Fibroblast of skin of left biceps (primary cell): ENCODE measurements at regions not wholly inside any gene's neighbourhood (a gene's known extent, or its start where the extent isn't known, plus 50 kb on each side); places are given as distances from the start of the nearest gene placed in this dataset.
"Not testable (repeated sequence)": the region's sequence is repeated elsewhere in the genome, so short reads cannot be mapped to it uniquely, and the experiment has no call there.

Experiments used
- DNase-seq, 2 experiments: peaks; one replicate each; pipeline ENCODE4 v3.0.0-alpha.2; 2013; ENCODE audit warnings: low read depth in 2 of 2

GRCh38 chr18:22043837-22044236 lies 125.6 kb upstream of the GATA6 start:
- no peak for DNase-seq

- no peak for DNase-seq
Measured at GRCh38 chr18:22044474-22045220, 124.7 kb upstream of the GATA6 start.

GRCh38 chr18:22045221-22045918 lies 124.0 kb upstream of the GATA6 start:
- DNase-seq: no peak

- no peak for DNase-seq
Measured at GRCh38 chr18:22046473-22046872, 122.9 kb upstream of the GATA6 start.

GRCh38 chr18:22047485-22047884 lies 121.9 kb upstream of the GATA6 start:
- DNase-seq: no peak

- no peak for DNase-seq
Measured at GRCh38 chr18:22048221-22048620, 121.2 kb upstream of the GATA6 start.

- no peak for DNase-seq
Measured at GRCh38 chr18:22048932-22049615, 120.3 kb upstream of the GATA6 start.

GRCh38 chr18:22052405-22053105 lies 116.8 kb upstream of the GATA6 start:
- no peak for DNase-seq

- DNase-seq: no peak
Measured at GRCh38 chr18:22055466-22056238, 113.7 kb upstream of the GATA6 start.

- DNase-seq: no peak
Measured at GRCh38 chr18:22056950-22057349, 112.4 kb upstream of the GATA6 start.

- DNase-seq: no peak
Measured at GRCh38 chr18:22057908-22058527, 111.4 kb upstream of the GATA6 start.

GRCh38 chr18:22060361-22060760 lies 109.0 kb upstream of the GATA6 start:
- DNase-seq: no peak

- no peak for DNase-seq
Measured at GRCh38 chr18:22063102-22063501, 106.3 kb upstream of the GATA6 start.

GRCh38 chr18:22063672-22064071 lies 105.7 kb upstream of the GATA6 start:
- no peak for DNase-seq

- no peak for DNase-seq
Measured at GRCh38 chr18:22064581-22064980, 104.8 kb upstream of the GATA6 start.

- no peak for DNase-seq
Measured at GRCh38 chr18:22065311-22065710, 104.1 kb upstream of the GATA6 start.

GRCh38 chr18:22066083-22066485 lies 103.3 kb upstream of the GATA6 start:
- no peak for DNase-seq

GRCh38 chr18:22067109-22067508 lies 102.3 kb upstream of the GATA6 start:
- DNase-seq: no peak

GRCh38 chr18:22067682-22068081 lies 101.7 kb upstream of the GATA6 start:
- no peak for DNase-seq

GRCh38 chr18:22068784-22069183 lies 100.6 kb upstream of the GATA6 start:
- not testable (repeated sequence) for DNase-seq

GRCh38 chr18:22069916-22070315 lies 99.5 kb upstream of the GATA6 start:
- DNase-seq: no peak
